Fibroblast of lung (primary cell): ENCODE measurements at regions not wholly inside any gene's neighbourhood (a gene's known extent, or its start where the extent isn't known, plus 50 kb on each side); places are given as distances from the start of the nearest gene placed in this dataset.

Source experiments
- CTCF ChIP-seq, 2 donors: IDR thresholded peaks in 1 of 2; conservative IDR thresholded peaks in 1 of 2; 1 replicate in 1 of 2; 2 replicates in 1 of 2; pipeline ENCODE4 v1.5.1; 2011 to 2012; ENCODE audit warnings: low read length in 2 of 2, control low read depth in 1 of 2, inconsistent platforms in 1 of 2, low read depth in 1 of 2, mild to moderate bottlenecking in 1 of 2
- EZH2 ChIP-seq: IDR thresholded peaks from 2 replicates; pipeline ENCODE4 v1.5.1; 2012; ENCODE audit warnings: low read length, control low read depth, mild to moderate bottlenecking; ENCODE audit errors: missing control alignments

DNA sequence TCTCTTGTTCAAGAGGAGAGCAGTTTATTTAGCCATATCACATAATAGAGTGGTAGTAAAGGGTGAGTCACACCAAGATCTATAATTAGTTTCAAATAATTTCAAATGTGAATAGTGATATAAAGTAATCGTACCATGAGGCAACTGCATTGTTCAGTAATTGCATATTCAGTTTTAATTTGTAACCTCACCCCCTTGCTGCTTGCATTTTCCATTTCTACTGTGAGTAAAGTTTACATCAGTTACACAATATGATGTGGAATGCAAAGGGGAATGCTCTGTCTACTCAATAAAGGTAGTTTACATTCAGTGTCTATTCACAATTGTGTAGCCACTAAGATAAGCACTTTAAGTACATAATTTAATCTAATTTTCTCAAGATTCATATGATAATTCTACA, 1695.7 kb upstream of the SPRY2 start:
- TF ChIP-seq CTCF (conservative IDR thresholded peaks at IDR 0.05 in 1 of 2, IDR thresholded peaks at IDR 0.05 in 1 of 2; ENCODE audit: low read depth in 1 of 2, low read length in 2 of 2) (no peak), EZH2 (no peak)
